Smooth muscle cell (in vitro differentiated cells): ENCODE measurements at regions not wholly inside any gene's neighbourhood (a gene's known extent, or its start where the extent isn't known, plus 50 kb on each side); places are given as distances from the start of the nearest gene placed in this dataset.

Source experiments
- DNase-seq: peaks from one replicate; lab custom pipeline; 2025; ENCODE audit not compliant: unreplicated experiment; lab: John Stamatoyannopoulos, UW
- H2AFZ ChIP-seq: fragments of 200-600 bp; sonication (generic); 2 replicates; pipeline ENCODE4 v1.6.0; 2016; ENCODE audit warnings: antibody characterized with exemption, low read depth, mild to moderate bottlenecking
- H3F3A ChIP-seq: fragments of 200-600 bp; sonication (generic); 2 replicates; pipeline ENCODE4 v1.6.0; 2017; ENCODE audit warnings: antibody characterized with exemption, low read depth
- H3K27ac ChIP-seq: fragments of 200-600 bp; sonication (generic); 2 replicates; pipeline ENCODE4 v1.5.1; 2016; ENCODE audit warnings: low read depth, mild to moderate bottlenecking
- H3K27me3 ChIP-seq: fragments of 200-600 bp; sonication (generic); 2 replicates; pipeline ENCODE4 v1.6.1; 2016; ENCODE audit warnings: low read depth, mild to moderate bottlenecking
- H3K36me3 ChIP-seq: fragments of 200-600 bp; sonication (generic); 2 replicates; pipeline ENCODE4 v1.5.1; 2016; ENCODE audit warnings: low read depth
- H3K4me1 ChIP-seq: fragments of 200-600 bp; sonication (generic); 2 replicates; pipeline ENCODE4 v1.5.1; 2016; ENCODE audit warnings: low read depth
- H3K4me2 ChIP-seq: fragments of 200-600 bp; sonication (generic); 2 replicates; pipeline ENCODE4 v1.6.0; 2016; ENCODE audit warnings: mild to moderate bottlenecking
- H3K4me3 ChIP-seq: fragments of 200-600 bp; sonication (generic); 2 replicates; pipeline ENCODE4 v1.5.1; 2016; ENCODE audit warnings: mild to moderate bottlenecking
- H3K79me2 ChIP-seq: fragments of 200-600 bp; sonication (generic); 2 replicates; pipeline ENCODE4 v1.6.0; 2016; ENCODE audit warnings: low read depth, mild to moderate bottlenecking
- H3K9ac ChIP-seq: fragments of 200-600 bp; sonication (generic); 2 replicates; pipeline ENCODE4 v1.6.0; 2016; ENCODE audit warnings: low read depth
- H3K9me3 ChIP-seq: fragments of 200-600 bp; sonication (generic); replicated peaks from 2 replicates; pipeline ENCODE4 v1.5.1; 2016; ENCODE audit warnings: low read depth
- H4K20me1 ChIP-seq: fragments of 200-600 bp; sonication (generic); 2 replicates; pipeline ENCODE4 v1.6.0; 2016; ENCODE audit warnings: low read depth
- WGBS: methylation state at CpG from one replicate; pipeline ENCODE4 v1.1.7; 2016; ENCODE audit warnings: low lambda C conversion rate; 5-methylcytosine and 5-hydroxymethylcytosine counted together
- TF ChIP-seq, protein P1 (sequence below): fragments of 200-600 bp; sonication (generic); IDR thresholded peaks from 2 replicates; pipeline ENCODE4 v1.5.1; 2017; ENCODE audit warnings: borderline replicate concordance, mild to moderate bottlenecking, antibody characterized with exemption; ENCODE audit not compliant: insufficient read depth, poor library complexity, severe bottlenecking

DNA sequence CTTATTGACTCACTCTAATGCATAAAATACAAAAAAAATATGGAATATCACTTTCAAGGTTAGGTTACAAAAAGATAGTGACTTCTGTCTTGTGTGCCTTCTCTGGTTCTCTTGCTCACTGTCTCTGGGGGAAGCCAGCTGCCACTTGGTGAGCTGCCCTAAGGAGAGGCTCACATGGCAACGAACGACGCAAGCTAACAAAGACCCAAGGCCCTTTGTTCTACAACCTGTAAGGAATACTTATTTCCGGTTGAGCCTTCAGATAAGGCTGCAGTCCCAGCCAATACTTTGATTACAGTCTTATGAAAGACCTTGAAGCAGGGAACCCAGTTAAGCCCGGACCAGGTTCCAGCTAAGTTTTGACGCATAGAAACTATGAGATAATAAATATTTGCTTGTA is 242.4 kb upstream of the TBX3 start:
- no peaks in the 10 kb centered on the region for H3K79me2 ChIP-seq
- no peak overlapping the region for H3K9ac ChIP-seq
- no peaks in the 10 kb centered on the region for H3K27me3 ChIP-seq
- H3K27ac ChIP-seq: no peak overlapping the region
- no peak overlapping the region for H2AFZ ChIP-seq
- no peaks in the 10 kb centered on the region for H3K4me1 ChIP-seq
- H3K4me3 ChIP-seq: no peak overlapping the region
- H3K36me3 ChIP-seq: peaks cover 8% of the 10 kb centered on the region
- over 99% methylated on average over 6 of the region's 6 CpGs for WGBS
- peaks cover 7% of the 10 kb centered on the region for H3K9me3 ChIP-seq
- TF ChIP-seq, protein P1, sequence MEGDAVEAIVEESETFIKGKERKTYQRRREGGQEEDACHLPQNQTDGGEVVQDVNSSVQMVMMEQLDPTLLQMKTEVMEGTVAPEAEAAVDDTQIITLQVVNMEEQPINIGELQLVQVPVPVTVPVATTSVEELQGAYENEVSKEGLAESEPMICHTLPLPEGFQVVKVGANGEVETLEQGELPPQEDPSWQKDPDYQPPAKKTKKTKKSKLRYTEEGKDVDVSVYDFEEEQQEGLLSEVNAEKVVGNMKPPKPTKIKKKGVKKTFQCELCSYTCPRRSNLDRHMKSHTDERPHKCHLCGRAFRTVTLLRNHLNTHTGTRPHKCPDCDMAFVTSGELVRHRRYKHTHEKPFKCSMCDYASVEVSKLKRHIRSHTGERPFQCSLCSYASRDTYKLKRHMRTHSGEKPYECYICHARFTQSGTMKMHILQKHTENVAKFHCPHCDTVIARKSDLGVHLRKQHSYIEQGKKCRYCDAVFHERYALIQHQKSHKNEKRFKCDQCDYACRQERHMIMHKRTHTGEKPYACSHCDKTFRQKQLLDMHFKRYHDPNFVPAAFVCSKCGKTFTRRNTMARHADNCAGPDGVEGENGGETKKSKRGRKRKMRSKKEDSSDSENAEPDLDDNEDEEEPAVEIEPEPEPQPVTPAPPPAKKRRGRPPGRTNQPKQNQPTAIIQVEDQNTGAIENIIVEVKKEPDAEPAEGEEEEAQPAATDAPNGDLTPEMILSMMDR: no peak
- no peaks in the 10 kb centered on the region for H4K20me1 ChIP-seq
- no peak overlapping the region for H3K4me2 ChIP-seq
- no peaks in the 10 kb centered on the region for H3F3A ChIP-seq
- no peak for DNase-seq

DNA sequence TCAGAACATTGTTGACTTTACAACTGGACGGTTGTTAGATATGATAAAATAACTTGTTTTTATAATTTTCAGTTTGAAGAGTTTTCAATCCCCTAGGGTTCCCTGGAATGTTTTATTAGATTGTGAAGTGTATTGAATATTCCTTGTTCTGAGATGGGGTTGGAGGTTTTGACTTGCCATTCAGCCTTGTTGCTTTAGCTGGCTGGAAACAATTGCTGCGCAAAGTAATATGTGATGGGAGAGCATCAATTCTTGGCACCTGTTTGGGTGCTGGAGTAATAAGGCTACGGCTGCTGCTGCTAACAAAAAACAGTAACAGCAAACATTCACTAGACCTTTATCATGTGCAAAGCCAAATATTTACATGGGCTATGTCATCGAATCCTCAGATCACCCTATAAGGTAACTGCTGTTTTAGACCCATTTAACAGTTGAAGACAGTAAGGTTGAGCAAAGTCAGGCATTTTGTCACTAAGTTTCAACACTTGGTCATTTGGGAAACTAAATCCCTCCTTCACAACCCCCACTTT is 241.0 kb upstream of the TBX3 start:
- Histone ChIP-seq H3K9ac (no peak overlapping the region), H3K4me1 (no peaks in the 10 kb centered on the region), H4K20me1 (no peaks in the 10 kb centered on the region), H3K27me3 (no peaks in the 10 kb centered on the region), H2AFZ (no peak overlapping the region), H3K9me3 (no peaks in the 10 kb centered on the region), H3K79me2 (no peaks in the 10 kb centered on the region), H3K36me3 (no peaks in the 10 kb centered on the region), H3K4me2 (no peak overlapping the region), H3K4me3 (no peak overlapping the region), H3K27ac (no peak overlapping the region), H3F3A (no peaks in the 10 kb centered on the region)
- no peak for DNase-seq
- WGBS: 89% methylated on average over 4 of the region's 4 CpGs
- TF ChIP-seq, protein P1: no peak

DNA sequence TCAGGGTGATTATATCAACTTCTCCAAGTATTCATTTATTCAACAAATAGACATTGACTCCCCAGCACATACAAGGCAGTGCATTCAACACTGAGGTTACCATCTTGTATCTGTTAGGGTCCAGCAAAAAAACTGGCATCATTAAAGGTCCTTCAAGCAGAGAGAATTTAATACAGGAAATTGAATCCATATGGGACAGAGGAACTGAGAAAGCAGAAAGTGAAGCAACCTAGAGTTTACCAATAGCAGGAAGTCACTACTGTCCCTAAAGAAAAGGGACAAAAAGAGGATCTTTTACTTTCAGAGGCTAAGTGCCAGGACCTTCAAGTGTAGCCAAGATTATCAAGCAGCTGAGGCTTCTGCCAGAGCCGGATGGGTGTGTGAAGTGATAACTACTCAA is 237.8 kb upstream of the TBX3 start:
- H3K27ac ChIP-seq: no peak overlapping the region

More for the DNA sequence above, 237.8 kb upstream of the TBX3 start:
- H3K4me3 ChIP-seq: no peak overlapping the region
- peaks cover 6% of the 10 kb centered on the region for H3F3A ChIP-seq
- no peak for DNase-seq
- H3K9ac ChIP-seq: no peak overlapping the region
- no peaks in the 10 kb centered on the region for H3K9me3 ChIP-seq
- no peak overlapping the region for H3K4me2 ChIP-seq
- TF ChIP-seq, protein P1: no peak
- no peak overlapping the region for H2AFZ ChIP-seq
- no peaks in the 10 kb centered on the region for H3K79me2 ChIP-seq
- no peaks in the 10 kb centered on the region for H4K20me1 ChIP-seq
- H3K4me1 ChIP-seq: no peaks in the 10 kb centered on the region
- H3K27me3 ChIP-seq: no peaks in the 10 kb centered on the region
- no peaks in the 10 kb centered on the region for H3K36me3 ChIP-seq
- WGBS: 60% methylated on average over 1 of the region's 1 CpG
